ENCODE measurements at regions not wholly inside any gene's neighbourhood (a gene's known extent, or its start where the extent isn't known, plus 50 kb on each side); places are given as distances from the start of the nearest gene placed in this dataset.

DNA sequence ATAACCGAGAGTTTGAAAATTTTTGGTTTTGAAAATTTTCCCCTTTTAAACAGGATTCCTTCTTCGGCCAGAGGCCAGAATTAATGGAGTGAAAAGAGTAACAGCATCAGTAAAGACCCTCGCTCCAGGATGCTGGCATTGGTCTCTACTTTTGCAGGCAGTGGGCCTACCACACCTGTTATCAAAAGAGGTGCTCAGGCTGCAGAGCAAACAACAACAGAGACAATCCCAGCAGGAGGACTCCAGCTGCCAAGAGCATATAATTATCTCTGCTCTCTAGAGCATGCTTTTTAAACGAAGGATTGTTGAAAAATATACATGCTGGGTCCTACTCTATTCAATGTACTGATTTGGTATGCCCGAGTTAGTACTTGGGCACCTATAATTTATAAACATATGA lies 1048.5 kb downstream of the PLA2G4A start:
- TF ChIP-seq EZH2phosphoT487 (IDR thresholded peaks at IDR 0.05; ENCODE audit: insufficient read depth, low read depth), result no peak
- no peak for TF ChIP-seq EZH2 (IDR thresholded peaks at IDR 0.05; ENCODE audit: insufficient read depth, poor library complexity, severe bottlenecking)
